LHCN-M2 (cell line): ENCODE measurements at regions not wholly inside any gene's neighbourhood (a gene's known extent, or its start where the extent isn't known, plus 50 kb on each side); places are given as distances from the start of the nearest gene placed in this dataset.
"Not testable (repeated sequence)": the region's sequence is repeated elsewhere in the genome, so short reads cannot be mapped to it uniquely, and the experiment has no call there.

Source experiments
- DNase-seq: peaks from one replicate; pipeline ENCODE4 v3.0.0-alpha.2; 2012; ENCODE audit warnings: low read depth

- no peak for DNase-seq
These were observed 515.8 kb upstream of the AKR1E2 start for GRCh38 chr10:4310172-4310571.

GRCh38 chr10:4307910-4308309 is 518.1 kb upstream of the AKR1E2 start:
- no peak for DNase-seq

GRCh38 chr10:4306871-4307270 is 519.1 kb upstream of the AKR1E2 start:
- DNase-seq = no peak

GRCh38 chr10:4303045-4303444 is 518.0 kb upstream of the KLF6 start:
- no peak for DNase-seq

- no peak for DNase-seq
These were observed 516.5 kb upstream of the KLF6 start for GRCh38 chr10:4301291-4302045.

- DNase-seq = no peak
These were observed 511.2 kb upstream of the KLF6 start for GRCh38 chr10:4296161-4296560.

GRCh38 chr10:4294996-4295792 is 510.2 kb upstream of the KLF6 start:
- DNase-seq = no peak

- no peak for DNase-seq
These were observed 509.3 kb upstream of the KLF6 start for GRCh38 chr10:4294271-4294670.

- DNase-seq = no peak
These were observed 507.0 kb upstream of the KLF6 start for GRCh38 chr10:4291990-4292389.

- DNase-seq = peak; percentile 54
These were observed 500.1 kb upstream of the KLF6 start for GRCh38 chr10:4285121-4285520.

- peak; percentile 88 for DNase-seq
These were observed 499.0 kb upstream of the KLF6 start for GRCh38 chr10:4283846-4284610.

- DNase-seq = no peak
These were observed 497.5 kb upstream of the KLF6 start for GRCh38 chr10:4282496-4282895.

- DNase-seq = peak; percentile 41
These were observed 496.3 kb upstream of the KLF6 start for GRCh38 chr10:4281190-4281825.

GRCh38 chr10:4280461-4281189 is 495.6 kb upstream of the KLF6 start:
- DNase-seq = peak; percentile 76

GRCh38 chr10:4279655-4280054 is 494.6 kb upstream of the KLF6 start:
- no peak for DNase-seq

- DNase-seq = no peak
These were observed 493.2 kb upstream of the KLF6 start for GRCh38 chr10:4278186-4278585.

GRCh38 chr10:4276151-4276550 is 491.1 kb upstream of the KLF6 start:
- DNase-seq = no peak

GRCh38 chr10:4274671-4275070 is 489.7 kb upstream of the KLF6 start:
- not testable (repeated sequence) for DNase-seq

GRCh38 chr10:4271193-4271592 is 486.2 kb upstream of the KLF6 start:
- no peak for DNase-seq

- DNase-seq = peak; percentile 84
These were observed 485.1 kb upstream of the KLF6 start for GRCh38 chr10:4270116-4270515.

GRCh38 chr10:4268490-4268889 is 483.5 kb upstream of the KLF6 start:
- DNase-seq = not testable (repeated sequence)
